DND-41 (cell line): ENCODE measurements at regions not wholly inside any gene's neighbourhood (a gene's known extent, or its start where the extent isn't known, plus 50 kb on each side); places are given as distances from the start of the nearest gene placed in this dataset.

Source experiments
- CTCF ChIP-seq: IDR thresholded peaks from 2 replicates; pipeline ENCODE4 v1.5.1; 2012; ENCODE audit warnings: borderline replicate concordance, low read length, moderate library complexity, mild to moderate bottlenecking; ENCODE audit not compliant: poor library complexity, severe bottlenecking; ENCODE audit errors: extremely low read depth
- EZH2 ChIP-seq: IDR thresholded peaks from 3 replicates; pipeline ENCODE4 v1.6.1; 2012; ENCODE audit warnings: borderline replicate concordance, low read depth, mild to moderate bottlenecking, moderate library complexity, low read length, inconsistent platforms; ENCODE audit not compliant: severe bottlenecking

- TF ChIP-seq CTCF, result peak; percentile 75
- no peak for TF ChIP-seq EZH2
Measured at GRCh38 chr1:2921970-2922686, 99.1 kb upstream of the ACTRT2 start.
